ENCODE measurements at regions not wholly inside any gene's neighbourhood (a gene's known extent, or its start where the extent isn't known, plus 50 kb on each side); places are given as distances from the start of the nearest gene placed in this dataset.

DNA sequence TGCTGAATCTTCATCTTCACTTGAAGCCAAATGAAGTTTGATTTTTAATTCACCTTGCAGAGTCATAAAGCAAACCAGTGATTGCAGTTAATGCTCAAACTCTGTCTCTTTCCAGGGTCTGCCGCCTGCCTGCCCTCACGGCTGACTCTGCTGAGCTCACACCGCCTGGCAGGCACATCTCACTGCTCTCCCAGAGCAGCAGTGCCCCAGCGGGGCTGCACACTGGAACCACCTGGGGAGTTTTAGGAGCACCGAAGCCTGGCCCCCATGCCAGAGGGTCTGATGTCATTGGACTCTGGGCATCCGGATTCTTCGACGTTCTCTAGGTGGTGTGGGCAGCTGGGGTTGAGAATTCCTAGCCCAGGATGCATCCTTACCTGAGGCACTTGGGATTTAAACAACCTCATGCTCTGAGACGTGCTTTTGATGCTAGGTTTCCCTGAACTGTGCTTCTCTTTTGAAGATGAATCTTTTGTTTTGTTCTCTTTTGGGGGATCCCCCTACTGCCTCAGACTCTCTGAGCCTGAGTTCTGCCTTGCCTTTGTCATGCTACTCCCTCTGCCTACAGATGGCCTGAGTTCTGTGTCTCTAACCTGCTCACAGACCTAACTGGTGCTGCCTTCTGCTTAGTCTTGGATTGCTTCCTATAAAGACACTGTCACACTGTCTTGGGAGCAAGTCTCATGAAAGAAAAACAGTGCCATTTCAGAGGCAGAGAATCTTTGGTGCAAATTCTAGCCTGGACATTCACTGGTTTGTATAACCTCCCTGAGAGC lies 438.1 kb upstream of the CCL2 start:
- TF ChIP-seq POLR2A (IDR thresholded peaks at IDR 0.05): no peak
- TF ChIP-seq, protein P1, sequence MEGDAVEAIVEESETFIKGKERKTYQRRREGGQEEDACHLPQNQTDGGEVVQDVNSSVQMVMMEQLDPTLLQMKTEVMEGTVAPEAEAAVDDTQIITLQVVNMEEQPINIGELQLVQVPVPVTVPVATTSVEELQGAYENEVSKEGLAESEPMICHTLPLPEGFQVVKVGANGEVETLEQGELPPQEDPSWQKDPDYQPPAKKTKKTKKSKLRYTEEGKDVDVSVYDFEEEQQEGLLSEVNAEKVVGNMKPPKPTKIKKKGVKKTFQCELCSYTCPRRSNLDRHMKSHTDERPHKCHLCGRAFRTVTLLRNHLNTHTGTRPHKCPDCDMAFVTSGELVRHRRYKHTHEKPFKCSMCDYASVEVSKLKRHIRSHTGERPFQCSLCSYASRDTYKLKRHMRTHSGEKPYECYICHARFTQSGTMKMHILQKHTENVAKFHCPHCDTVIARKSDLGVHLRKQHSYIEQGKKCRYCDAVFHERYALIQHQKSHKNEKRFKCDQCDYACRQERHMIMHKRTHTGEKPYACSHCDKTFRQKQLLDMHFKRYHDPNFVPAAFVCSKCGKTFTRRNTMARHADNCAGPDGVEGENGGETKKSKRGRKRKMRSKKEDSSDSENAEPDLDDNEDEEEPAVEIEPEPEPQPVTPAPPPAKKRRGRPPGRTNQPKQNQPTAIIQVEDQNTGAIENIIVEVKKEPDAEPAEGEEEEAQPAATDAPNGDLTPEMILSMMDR (IDR thresholded peaks at IDR 0.05): no peak
- H3K36me3 ChIP-seq: no peaks in the 10 kb centered on the region
- H3K27ac ChIP-seq: no peak overlapping the region
- no peaks in the 10 kb centered on the region for H3K4me1 ChIP-seq
- H3K27me3 ChIP-seq: peaks cover 0 to 53% (median 0%) of the 10 kb centered on the region in 9 donors
- intact Hi-C loops (cut with DNase I): no loop called here
- H3K9me3 ChIP-seq: no peaks in the 10 kb centered on the region
- no peak for ATAC-seq
- no peak overlapping the region for H3K4me3 ChIP-seq
- DNase-seq: no peak
- WGBS, 4 donors: 57 to 72% (median 64%) methylated on average over 7 to 9 of the region's 9 CpGs

DNA sequence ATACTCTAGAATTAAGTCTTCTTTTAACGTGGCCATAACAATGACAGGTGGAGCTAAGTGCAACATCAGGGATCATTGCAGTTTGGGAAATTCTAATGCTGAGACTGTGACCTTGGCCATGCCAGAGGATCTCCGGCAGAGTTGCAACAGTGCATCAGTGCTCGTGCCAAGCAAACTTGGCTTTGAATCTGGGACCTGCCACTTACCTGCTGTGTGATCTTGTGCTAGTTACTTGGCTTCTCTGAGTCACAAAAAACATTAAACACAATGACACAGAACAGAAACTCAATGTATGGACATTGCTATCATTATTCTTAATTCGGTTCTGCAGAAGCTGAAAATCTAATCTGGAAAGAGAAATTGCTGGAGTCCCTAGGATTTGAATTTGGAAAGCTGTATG lies 435.5 kb upstream of the CCL2 start:
- ATAC-seq: no peak
- intact Hi-C loops (cut with DNase I): no loop called here
- TF ChIP-seq, protein P1 (IDR thresholded peaks at IDR 0.05): no peak
- no peak for TF ChIP-seq POLR2A (IDR thresholded peaks at IDR 0.05)
- Histone ChIP-seq H3K27ac (no peak overlapping the region), H3K9me3 (no peaks in the 10 kb centered on the region), H3K4me1 (no peaks in the 10 kb centered on the region), H3K36me3 (no peaks in the 10 kb centered on the region), H3K4me3 (no peak overlapping the region), H3K27me3 (peaks cover 0 to 55% (median 0%) of the 10 kb centered on the region in 9 donors)
- DNase-seq: no peak
- 73 to 78% (median 75%) methylated on average over 4 of the region's 4 CpGs for WGBS, 4 donors

DNA sequence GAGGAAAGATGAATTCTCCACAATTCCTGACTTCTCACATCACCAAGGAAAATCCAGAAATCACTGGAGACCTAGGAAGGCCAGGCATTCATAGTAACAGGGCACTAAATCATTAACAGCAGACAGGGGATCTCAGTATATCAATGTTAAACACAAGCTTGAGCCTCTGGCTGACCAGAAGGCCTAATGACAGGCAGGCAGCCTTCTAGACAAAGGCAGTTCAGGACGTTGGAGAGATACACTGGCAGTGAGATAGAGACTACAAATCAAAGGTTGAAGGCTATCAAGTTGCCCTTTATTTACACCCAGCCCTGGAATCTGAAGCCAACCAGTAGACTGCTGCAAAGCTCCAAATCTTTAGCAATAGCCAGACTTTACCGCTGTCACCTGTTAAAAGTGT lies 422.8 kb upstream of the CCL2 start:
- Histone ChIP-seq H3K4me1 (no peaks in the 10 kb centered on the region), H3K27me3 (peaks cover 0 to 13% (median 0%) of the 10 kb centered on the region in 9 donors), H3K27ac (no peak overlapping the region), H3K9me3 (no peaks in the 10 kb centered on the region), H3K36me3 (no peaks in the 10 kb centered on the region), H3K4me3 (no peak overlapping the region)
- intact Hi-C loops (cut with DNase I): no loop called here
- 15 to 37% (median 30%) methylated on average over 2 of the region's 2 CpGs for WGBS, 4 donors
- ATAC-seq (no peak), DNase-seq (no peak)
- TF ChIP-seq POLR2A (IDR thresholded peaks at IDR 0.05): no peak
- TF ChIP-seq, protein P1 (IDR thresholded peaks at IDR 0.05): no peak

DNA sequence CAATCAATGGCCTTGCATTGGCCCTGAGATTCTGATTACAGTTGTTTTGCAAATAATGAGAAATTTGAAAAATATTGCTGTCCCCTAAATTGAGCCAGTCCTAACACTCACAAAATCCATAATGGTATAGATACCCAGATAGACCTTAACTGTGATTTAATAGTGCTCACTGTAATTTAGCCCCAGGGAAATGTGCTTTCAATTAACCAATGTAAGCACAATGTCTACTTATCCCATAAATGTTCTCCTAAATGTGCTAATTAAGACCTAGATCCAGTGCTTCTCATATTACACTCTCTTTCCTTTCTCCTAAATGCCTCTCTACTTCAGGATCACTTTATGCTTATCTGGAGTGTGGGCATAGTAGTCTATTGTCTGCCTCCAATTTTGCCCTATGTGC lies 417.8 kb upstream of the CCL2 start:
- no peak overlapping the region for H3K4me3 ChIP-seq
- no peak overlapping the region for H3K27ac ChIP-seq
- no peak for TF ChIP-seq POLR2A (IDR thresholded peaks at IDR 0.05)
- TF ChIP-seq, protein P1 (IDR thresholded peaks at IDR 0.05): no peak
- no peaks in the 10 kb centered on the region for H3K4me1 ChIP-seq
- peaks cover 0 to 25% (median 0%) of the 10 kb centered on the region in 9 donors for H3K27me3 ChIP-seq
- no peak for ATAC-seq
- no peak for DNase-seq
- no peaks in the 10 kb centered on the region for H3K9me3 ChIP-seq
- no peaks in the 10 kb centered on the region for H3K36me3 ChIP-seq
- intact Hi-C loops (cut with DNase I): no loop called here

All from heart left ventricle (tissue), 16 donors.